H1 (cell line): ENCODE measurements at regions not wholly inside any gene's neighbourhood (a gene's known extent, or its start where the extent isn't known, plus 50 kb on each side); places are given as distances from the start of the nearest gene placed in this dataset.
"Not testable (repeated sequence)": the region's sequence is repeated elsewhere in the genome, so short reads cannot be mapped to it uniquely, and the experiment has no call there.

Experiments used
- CTCF ChIA-PET: fragments of 300-600 bp; sonication (Branson Sonifier 250); formaldehyde crosslinking; loops from one replicate; lab custom pipeline; 2021; ENCODE audit not compliant: partially characterized antibody; lab: Charles Lee
- POLR2A ChIA-PET: fragments of 300-600 bp; sonication (Branson Sonifier 250); formaldehyde crosslinking; loops from one replicate; lab custom pipeline; 2021; ENCODE audit warnings: inconsistent platforms; ENCODE audit not compliant: partially characterized antibody; lab: Charles Lee
- DNase-seq, 2 experiments: peaks; one replicate each; pipeline versions ENCODE4 v3.0.0 to v3.0.0-alpha.2; 2010 to 2022; ENCODE audit warnings: low spot score in 2 of 2, low read depth in 1 of 2, mixed read lengths in 1 of 2
- FAIRE-seq: peaks from 2 replicates; lab custom pipeline; 2011; peaks lifted over from hg19 to GRCh38; lab: Jason Lieb, UNC
- H2AFZ ChIP-seq: 2 replicates; pipeline ENCODE4 v1.8.1; 2012; ENCODE audit warnings: low read length, inconsistent platforms
- H2AK5ac ChIP-seq: 2 replicates; pipeline ENCODE4 v1.6.1; 2013; ENCODE audit warnings: low read depth, low read length
- H2BK120ac ChIP-seq: replicated peaks from 2 replicates; pipeline ENCODE3; 2013; ENCODE audit warnings: low read depth, low read length, inconsistent platforms
- H2BK12ac ChIP-seq: 2 replicates; pipeline ENCODE4 v1.6.1; 2013; ENCODE audit warnings: low read depth, low read length
- H2BK15ac ChIP-seq: 2 replicates; pipeline ENCODE4 v1.6.1; 2013; ENCODE audit warnings: low read length
- H2BK20ac ChIP-seq: 2 replicates; pipeline ENCODE4 v1.6.1; 2013; ENCODE audit warnings: low read length
- H2BK5ac ChIP-seq: 2 replicates; pipeline ENCODE4 v1.6.1; 2013; ENCODE audit warnings: low read depth, low read length
- H3K14ac ChIP-seq: 2 replicates; pipeline ENCODE4 v1.6.1; 2013; ENCODE audit warnings: inconsistent platforms; ENCODE audit not compliant: insufficient read length
- H3K18ac ChIP-seq: 2 replicates; pipeline ENCODE4 v1.6.1; 2013; ENCODE audit warnings: low read length; ENCODE audit errors: extremely low read depth
- H3K23ac ChIP-seq: 2 replicates; pipeline ENCODE4 v1.6.1; 2013; ENCODE audit warnings: inconsistent platforms; ENCODE audit not compliant: insufficient read length
- H3K23me2 ChIP-seq: 2 replicates; pipeline ENCODE4 v1.6.1; 2013; ENCODE audit warnings: low read depth, low read length
- H3K27ac ChIP-seq: 2 replicates; pipeline ENCODE4 v1.6.1; 2011; ENCODE audit warnings: low read depth, low read length, inconsistent platforms
- H3K27me3 ChIP-seq, 4 experiments: replicated peaks in 1 of 4; 1 replicate in 1 of 4; 2 replicates in 3 of 4; pipeline versions ENCODE4 v1.6.1 to v1.8.1; 2011 to 2013; ENCODE audit warnings: low read length in 3 of 4, mild to moderate bottlenecking in 3 of 4, inconsistent platforms in 2 of 4, mixed read lengths in 2 of 4, moderate library complexity in 1 of 4; ENCODE audit not compliant: control insufficient read depth in 3 of 4, insufficient read depth in 3 of 4; ENCODE audit errors: extremely low read depth in 1 of 4
- H3K36me3 ChIP-seq, 4 experiments: 2 replicates each; pipeline versions ENCODE4 v1.6.1 to v1.8.1; 2011 to 2013; ENCODE audit warnings: mild to moderate bottlenecking in 4 of 4, low read length in 3 of 4, moderate library complexity in 2 of 4, control low read depth in 1 of 4, inconsistent platforms in 1 of 4; ENCODE audit not compliant: insufficient read depth in 4 of 4, control insufficient read depth in 2 of 4
- H3K4ac ChIP-seq: replicated peaks from 2 replicates; pipeline ENCODE3; 2013; ENCODE audit warnings: low read length, low read depth, mixed read lengths, inconsistent platforms; ENCODE audit not compliant: insufficient read length
- H3K4me1 ChIP-seq, 4 experiments: replicated peaks in 1 of 4; 1 replicate in 1 of 4; 2 replicates in 3 of 4; pipeline versions ENCODE4 v1.6.1 to v1.8.1; 2011 to 2013; ENCODE audit warnings: low read length in 3 of 4, inconsistent platforms in 2 of 4, mixed read lengths in 1 of 4; ENCODE audit not compliant: insufficient read depth in 4 of 4, control insufficient read depth in 3 of 4
- H3K4me2 ChIP-seq, 2 experiments: 2 replicates each; pipeline versions ENCODE4 v1.6.1 to v1.8.1; 2011 to 2013; ENCODE audit warnings: low read depth in 2 of 2, low read length in 2 of 2, control low read depth in 1 of 2, inconsistent platforms in 1 of 2, mild to moderate bottlenecking in 1 of 2; ENCODE audit not compliant: insufficient read depth in 1 of 2
- H3K4me3 ChIP-seq, 4 experiments: fragments of 200-600, 300-600 bp in 1 of 4; sonication (generic), shearing (Covaris generic), sonication (Bioruptor Twin) in 1 of 4; 2 replicates each; pipeline versions ENCODE4 v1.5.1 to v1.8.1; 2011 to 2016; ENCODE audit warnings: low read length in 4 of 4, low read depth in 3 of 4, control low read depth in 2 of 4, inconsistent platforms in 2 of 4, mild to moderate bottlenecking in 2 of 4, mixed read lengths in 1 of 4, moderate library complexity in 1 of 4; ENCODE audit not compliant: insufficient read depth in 2 of 4; ENCODE audit errors: extremely low read depth in 1 of 4
- H3K56ac ChIP-seq: replicated peaks from 2 replicates; pipeline ENCODE3; 2013; ENCODE audit warnings: low read depth, mild to moderate bottlenecking, mixed read lengths, low read length, inconsistent platforms; ENCODE audit not compliant: insufficient read length
- H3K79me1 ChIP-seq: 2 replicates; pipeline ENCODE4 v1.6.1; 2013; ENCODE audit warnings: low read depth, low read length, control low read depth
- H3K79me2 ChIP-seq, 2 experiments: 2 replicates each; pipeline versions ENCODE4 v1.6.1 to v1.8.1; 2012 to 2013; ENCODE audit warnings: low read length in 2 of 2, mild to moderate bottlenecking in 2 of 2, inconsistent platforms in 1 of 2; ENCODE audit not compliant: insufficient read depth in 2 of 2, control insufficient read depth in 1 of 2
- H3K9ac ChIP-seq, 4 experiments: replicated peaks in 1 of 4; 1 replicate in 1 of 4; 2 replicates in 3 of 4; pipeline versions ENCODE4 v1.6.1 to v1.8.1; 2011 to 2013; ENCODE audit warnings: low read depth in 3 of 4, low read length in 3 of 4, control low read depth in 2 of 4, mild to moderate bottlenecking in 2 of 4, moderate library complexity in 2 of 4, inconsistent platforms in 1 of 4; ENCODE audit errors: extremely low read depth in 1 of 4
- H3K9me3 ChIP-seq, 2 experiments: 2 replicates each; pipeline versions ENCODE4 v1.6.1 to v1.8.1; 2012 to 2013; ENCODE audit warnings: mild to moderate bottlenecking in 2 of 2, moderate library complexity in 2 of 2, control low read depth in 1 of 2, inconsistent platforms in 1 of 2, low read depth in 1 of 2, low read length in 1 of 2, mixed read lengths in 1 of 2; ENCODE audit not compliant: insufficient read depth in 2 of 2
- H4K20me1 ChIP-seq, 2 experiments: replicated peaks in 1 of 2; 2 replicates each; pipeline versions ENCODE3 to v1.8.1; 2011 to 2013; ENCODE audit warnings: inconsistent platforms in 2 of 2, low read length in 2 of 2, mild to moderate bottlenecking in 1 of 2; ENCODE audit not compliant: insufficient read depth in 2 of 2, control insufficient read depth in 1 of 2
- H4K5ac ChIP-seq: 2 replicates; pipeline ENCODE4 v1.6.1; 2013; ENCODE audit warnings: low read length, low read depth, mixed read lengths, inconsistent platforms; ENCODE audit not compliant: insufficient read length
- H4K8ac ChIP-seq: 2 replicates; pipeline ENCODE4 v1.8.0; 2013; ENCODE audit warnings: mild to moderate bottlenecking, moderate library complexity, low read length, inconsistent platforms; ENCODE audit not compliant: insufficient read depth; ENCODE audit errors: extremely low read depth
- H4K91ac ChIP-seq: replicated peaks from 2 replicates; pipeline ENCODE3; 2013; ENCODE audit warnings: low read length, mixed read lengths, inconsistent platforms; ENCODE audit not compliant: insufficient read length
- FOSL1 ChIP-seq: IDR thresholded peaks from 2 replicates; pipeline ENCODE4 v1.6.1; 2011; ENCODE audit warnings: mild to moderate bottlenecking, low read depth, low read length, moderate library complexity; ENCODE audit not compliant: insufficient read depth
- PHF8 ChIP-seq: fragments of 200-600 bp; sonication (generic); conservative IDR thresholded peaks from 2 replicates; pipeline ENCODE4 v1.7.1; 2012; ENCODE audit warnings: low read depth, mild to moderate bottlenecking, inconsistent platforms, low read length, moderate library complexity
- SUZ12 ChIP-seq: fragments of 200-600 bp; sonication (generic); IDR thresholded peaks from 2 replicates; pipeline ENCODE4 v1.6.1; 2012; ENCODE audit warnings: mild to moderate bottlenecking, inconsistent platforms, low read length, moderate library complexity, mixed read lengths
- WGBS, 2 experiments: shearing (Covaris generic) in 1 of 2; methylation state at CpG; one replicate each; pipeline versions ENCODE4 v1.1.6 to v1.1.7; 2013 to 2015; ENCODE audit warnings: low lambda C conversion rate in 2 of 2, mixed read lengths in 2 of 2, inconsistent platforms in 1 of 2, low coverage in 1 of 2, missing lambda C conversion rate in 1 of 2; ENCODE audit not compliant: insufficient replicate concordance in 2 of 2, insufficient coverage in 1 of 2, insufficient read length in 1 of 2; ENCODE audit errors: extremely low coverage in 1 of 2, missing lambda C conversion rate in 1 of 2; 5-methylcytosine and 5-hydroxymethylcytosine counted together

GRCh38 chr2:144730711-144731110 is 210.8 kb upstream of the ZEB2 start (continued):
- TF ChIP-seq SUZ12 (no peak), FOSL1 (no peak), PHF8 (no peak)
- TF ChIP-seq, all 59 proteins: peak for 0

- H3K4me1 ChIP-seq, H3K4me3 ChIP-seq, H3K36me3 ChIP-seq, DNase-seq, POLR2A ChIA-PET, H2BK5ac ChIP-seq, H4K20me1 ChIP-seq, H3K23me2 ChIP-seq, H3K9ac ChIP-seq, H3K4ac ChIP-seq, H2AK5ac ChIP-seq, H2BK120ac ChIP-seq, H2BK12ac ChIP-seq, FAIRE-seq, H3K14ac ChIP-seq, H2AFZ ChIP-seq, H2BK20ac ChIP-seq, H3K9me3 ChIP-seq, H2BK15ac ChIP-seq, H3K27me3 ChIP-seq, H3K23ac ChIP-seq, H3K79me1 ChIP-seq, H4K8ac ChIP-seq, H3K56ac ChIP-seq, H3K18ac ChIP-seq, H3K27ac ChIP-seq, H3K4me2 ChIP-seq, H3K79me2 ChIP-seq, CTCF ChIA-PET, H4K5ac ChIP-seq, H4K91ac ChIP-seq: not testable (repeated sequence)
- 74% methylated on average over 2 of the region's 2 CpGs; no CpG with 5 or more reads in 1 of the 2 experiments for WGBS, 2 experiments
These were observed 204.5 kb upstream of the ZEB2 start for GRCh38 chr2:144724460-144724859.
